GM12864 (cell line): ENCODE measurements at regions not wholly inside any gene's neighbourhood (a gene's known extent, or its start where the extent isn't known, plus 50 kb on each side); places are given as distances from the start of the nearest gene placed in this dataset.

Experiments used
- DNase-seq: peaks from one replicate; pipeline ENCODE4 v3.0.0-alpha.2; 2011; ENCODE audit warnings: low read depth
- H3K4me3 ChIP-seq: 2 replicates; pipeline ENCODE4 v1.5.1; 2011; ENCODE audit warnings: mild to moderate bottlenecking, low read depth, low read length, control low read depth
- CTCF ChIP-seq: IDR thresholded peaks from 2 replicates; pipeline ENCODE4 v1.5.1; 2011; ENCODE audit warnings: low read depth, mild to moderate bottlenecking, moderate library complexity, low read length, control low read depth, inconsistent platforms; ENCODE audit errors: missing control alignments

DNA sequence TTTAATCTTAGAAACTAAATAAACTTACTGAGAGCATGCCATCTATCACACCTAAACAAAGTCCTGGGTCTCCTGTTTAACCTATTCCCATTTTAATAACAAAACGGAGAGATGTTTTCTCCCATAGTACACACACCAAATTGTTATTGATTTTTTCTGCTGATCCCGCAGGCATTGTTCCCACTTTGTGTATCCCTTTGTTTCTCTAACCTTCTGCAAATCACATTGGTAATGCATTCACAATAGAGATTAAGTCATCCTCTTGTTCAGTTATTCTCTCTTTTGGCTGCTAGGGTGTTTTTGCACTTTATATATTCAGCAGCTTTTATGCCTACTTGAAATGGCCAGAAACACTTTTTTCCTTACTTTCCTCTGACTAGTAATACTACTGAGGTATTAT, 1071.9 kb upstream of the CDH2 start:
- TF ChIP-seq CTCF, result no peak
- H3K4me3 ChIP-seq, result no peak overlapping the region
- no peak for DNase-seq

DNA sequence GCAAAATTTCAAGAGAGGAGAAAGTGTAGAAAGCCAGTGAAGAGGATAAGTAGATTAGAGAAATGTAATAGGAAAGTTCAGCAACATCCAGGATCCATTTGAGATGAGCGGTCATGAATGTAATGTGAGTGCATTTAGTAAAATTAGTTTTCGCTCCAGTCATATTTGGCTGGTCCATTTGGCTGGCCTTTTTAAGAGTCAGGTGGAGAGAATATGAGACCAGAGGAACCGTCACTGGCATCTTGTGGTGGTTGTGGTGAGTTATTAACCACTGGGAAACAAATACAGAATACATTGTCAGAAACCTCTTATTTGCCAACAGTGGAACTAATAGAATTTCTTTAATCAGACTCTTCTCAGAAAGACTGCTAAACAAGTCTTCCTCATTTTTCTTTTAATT, 1064.3 kb upstream of the CDH2 start:
- H3K4me3 ChIP-seq, result no peak overlapping the region
- no peak for DNase-seq
- no peak for TF ChIP-seq CTCF

GRCh38 chr18:29234751-29235150, 1057.8 kb upstream of the CDH2 start:
- no peak for TF ChIP-seq CTCF
- no peak for DNase-seq
- no peak overlapping the region for H3K4me3 ChIP-seq

- no peak overlapping the region for H3K4me3 ChIP-seq
- DNase-seq, result no peak
- no peak for TF ChIP-seq CTCF
These were observed 1049.3 kb upstream of the CDH2 start for GRCh38 chr18:29226213-29226612.

GRCh38 chr18:29225351-29225750, 1048.4 kb upstream of the CDH2 start:
- DNase-seq, result no peak
- H3K4me3 ChIP-seq, result no peak overlapping the region
- TF ChIP-seq CTCF, result no peak

DNA sequence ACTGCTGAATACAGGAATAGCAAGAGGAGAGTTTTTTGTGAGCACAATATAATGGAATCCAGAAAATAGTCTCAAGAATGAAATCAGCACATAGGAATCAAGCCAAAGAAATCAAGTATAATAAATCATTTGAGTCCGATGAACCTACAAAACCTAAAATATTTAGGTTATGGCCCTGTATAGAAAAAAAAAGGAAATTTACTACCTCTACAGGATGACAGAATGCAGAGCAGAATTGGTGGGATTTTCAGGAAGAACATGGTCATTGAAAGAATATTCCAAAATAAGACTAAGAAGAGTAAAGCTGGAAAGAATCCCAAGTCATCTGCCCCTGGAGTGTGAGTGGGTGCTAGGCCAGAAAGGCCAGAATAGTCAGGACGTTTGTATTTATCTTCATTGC, 1041.2 kb upstream of the CDH2 start:
- no peak overlapping the region for H3K4me3 ChIP-seq
- no peak for DNase-seq
- no peak for TF ChIP-seq CTCF

DNA sequence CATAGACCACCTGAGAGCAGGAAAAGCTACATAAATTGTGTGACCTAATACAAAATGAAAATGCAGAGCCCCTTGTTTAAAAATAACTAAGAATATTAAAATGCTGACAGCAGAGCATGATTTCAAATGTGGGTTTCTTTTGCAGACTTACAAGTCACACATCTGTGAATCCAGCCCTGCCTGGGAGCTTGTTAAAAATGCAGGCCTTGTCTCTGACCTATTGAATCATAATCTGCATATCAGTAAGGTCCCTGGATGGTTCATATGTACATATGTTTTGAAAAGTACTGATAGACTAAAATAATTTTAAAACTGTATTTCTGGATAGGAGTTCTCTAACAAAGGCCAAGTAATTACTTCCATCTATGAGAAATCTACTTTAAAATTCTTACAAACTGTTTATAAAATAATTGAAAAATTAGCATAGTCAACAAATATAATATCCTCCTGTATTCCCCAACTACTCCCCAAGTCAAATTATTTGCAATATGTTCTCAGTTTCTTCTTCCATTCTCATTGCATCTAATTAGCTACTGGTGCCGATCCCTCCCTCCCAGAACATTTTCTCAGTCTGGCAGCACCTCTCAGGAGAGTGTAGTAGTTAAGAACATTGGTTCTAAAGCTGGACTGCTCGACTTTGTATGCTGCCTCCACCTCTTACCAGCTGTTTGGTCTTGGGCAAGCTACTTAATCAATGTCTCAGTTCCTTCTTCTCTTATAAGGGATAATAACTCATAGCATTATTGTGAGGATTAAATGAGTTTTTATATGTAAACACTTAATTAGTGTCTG, 1040.4 kb upstream of the CDH2 start:
- no peak for TF ChIP-seq CTCF
- no peak for DNase-seq
- no peak overlapping the region for H3K4me3 ChIP-seq
